Fibroblast of skin of back (primary cell): ENCODE measurements at regions not wholly inside any gene's neighbourhood (a gene's known extent, or its start where the extent isn't known, plus 50 kb on each side); places are given as distances from the start of the nearest gene placed in this dataset.
"Not testable (repeated sequence)": the region's sequence is repeated elsewhere in the genome, so short reads cannot be mapped to it uniquely, and the experiment has no call there.

Experiments
- DNase-seq: peaks from one replicate; pipeline ENCODE4 v3.0.0-alpha.2; 2013

- peak; percentile 41 for DNase-seq
Measured at GRCh38 chr3:174541708-174542315, 317.3 kb upstream of the NAALADL2 start.

- DNase-seq = no peak
Measured at GRCh38 chr3:174547801-174548435, 311.2 kb upstream of the NAALADL2 start.

GRCh38 chr3:174548841-174549623 lies 310.1 kb upstream of the NAALADL2 start:
- DNase-seq = no peak

GRCh38 chr3:174581558-174581957 lies 277.6 kb upstream of the NAALADL2 start:
- no peak for DNase-seq

GRCh38 chr3:174583396-174583795 lies 275.7 kb upstream of the NAALADL2 start:
- DNase-seq = no peak

- DNase-seq = not testable (repeated sequence)
Measured at GRCh38 chr3:174587137-174587536, 272.0 kb upstream of the NAALADL2 start.

GRCh38 chr3:174596447-174596982 lies 262.6 kb upstream of the NAALADL2 start:
- DNase-seq = no peak

- DNase-seq = no peak
Measured at GRCh38 chr3:174598885-174599439, 260.2 kb upstream of the NAALADL2 start.

GRCh38 chr3:174613173-174613572 lies 246.0 kb upstream of the NAALADL2 start:
- no peak for DNase-seq

GRCh38 chr3:174614036-174614435 lies 245.1 kb upstream of the NAALADL2 start:
- DNase-seq = peak; percentile 14

GRCh38 chr3:174618368-174619080 lies 240.6 kb upstream of the NAALADL2 start:
- DNase-seq = no peak

GRCh38 chr3:174619239-174619638 lies 239.9 kb upstream of the NAALADL2 start:
- DNase-seq = no peak

- peak; percentile 4 for DNase-seq
Measured at GRCh38 chr3:174620138-174620537, 239.0 kb upstream of the NAALADL2 start.

GRCh38 chr3:174620855-174621472 lies 238.2 kb upstream of the NAALADL2 start:
- no peak for DNase-seq

GRCh38 chr3:174633342-174633741 lies 225.8 kb upstream of the NAALADL2 start:
- no peak for DNase-seq

GRCh38 chr3:174636451-174636850 lies 222.7 kb upstream of the NAALADL2 start:
- DNase-seq = no peak

GRCh38 chr3:174639406-174639805 lies 219.7 kb upstream of the NAALADL2 start:
- no peak for DNase-seq

GRCh38 chr3:174639970-174640369 lies 219.2 kb upstream of the NAALADL2 start:
- DNase-seq = no peak

- no peak for DNase-seq
Measured at GRCh38 chr3:174640932-174641331, 218.2 kb upstream of the NAALADL2 start.

- DNase-seq = no peak
Measured at GRCh38 chr3:174644287-174644686, 214.8 kb upstream of the NAALADL2 start.

- no peak for DNase-seq
Measured at GRCh38 chr3:174651951-174652350, 207.2 kb upstream of the NAALADL2 start.

- DNase-seq = no peak
Measured at GRCh38 chr3:174659511-174659910, 199.6 kb upstream of the NAALADL2 start.
